ENCODE measurements at regions not wholly inside any gene's neighbourhood (a gene's known extent, or its start where the extent isn't known, plus 50 kb on each side); places are given as distances from the start of the nearest gene placed in this dataset.
"Not testable (repeated sequence)": the region's sequence is repeated elsewhere in the genome, so short reads cannot be mapped to it uniquely, and the experiment has no call there.

DNA sequence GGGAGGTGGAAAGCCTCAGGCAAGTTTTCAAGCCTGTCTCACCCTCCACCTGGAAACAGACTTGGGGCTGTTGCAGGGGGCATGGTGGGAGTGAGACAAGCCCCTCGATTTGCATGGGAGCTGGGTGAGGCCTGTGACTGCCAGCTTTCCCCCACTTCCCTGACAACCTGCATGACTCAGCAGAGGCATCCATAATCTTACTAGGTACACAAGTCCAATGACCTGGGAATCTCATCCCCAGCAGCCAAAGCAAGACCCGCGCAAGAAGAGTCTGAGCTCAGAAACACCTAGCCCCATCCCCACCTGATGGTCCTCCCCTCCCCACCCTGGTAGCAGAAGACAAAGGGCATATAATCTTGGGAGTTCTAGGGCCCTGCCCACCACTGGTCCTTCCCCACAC lies 136.9 kb upstream of the POMZP3 start:
- not testable (repeated sequence) for TF ChIP-seq POLR2A, POLR2AphosphoS5 (IDR thresholded peaks at IDR 0.05)
